ENCODE measurements at regions not wholly inside any gene's neighbourhood (a gene's known extent, or its start where the extent isn't known, plus 50 kb on each side); places are given as distances from the start of the nearest gene placed in this dataset.

GRCh38 chrX:4186331-4186730 is 472.9 kb upstream of the PRKX start:
- H3K4me3 ChIP-seq (ENCODE audit: low read length): no peak overlapping the region
- Mint-ChIP-seq H3K27me3 (no peaks in the 10 kb centered on the region), H3K27ac (no peak overlapping the region), H3K9me3 (no peaks in the 10 kb centered on the region), H3K4me1 (ENCODE audit: low read depth) (no peaks in the 10 kb centered on the region), H3K36me3 (ENCODE audit: low read depth) (no peaks in the 10 kb centered on the region), H3K4me3 (no peak overlapping the region)
- DNase-seq (no peak), ATAC-seq (ENCODE audit: poor library complexity) (no peak)
- intact Hi-C loops (cut with DNase I, micrococcal nuclease): no loop called here
- ChIA-PET CTCF (no interaction called here), POLR2A (no interaction called here)
- no peaks in the 10 kb centered on the region for H3K36me3 ChIP-seq (ENCODE audit: insufficient read depth, low read length)
- H3K9me3 ChIP-seq (ENCODE audit: control insufficient read depth in 1 of 2, insufficient read depth in 1 of 2, low read length in 2 of 2): no peaks in the 10 kb centered on the region
- no peak overlapping the region for H3K27ac ChIP-seq (ENCODE audit: low read depth in 1 of 2, low read length in 2 of 2)
- TF ChIP-seq CTCF (IDR thresholded peaks at IDR 0.05): no peak
- no peaks in the 10 kb centered on the region for H3K27me3 ChIP-seq (ENCODE audit: control insufficient read depth in 1 of 2, insufficient read depth in 2 of 2, low read length in 2 of 2)
- no peaks in the 10 kb centered on the region for H3K4me1 ChIP-seq (ENCODE audit: insufficient read depth, low read length)

GRCh38 chrX:4185086-4185485 is 471.6 kb upstream of the PRKX start:
- H3K9me3 ChIP-seq (ENCODE audit: control insufficient read depth in 1 of 2, insufficient read depth in 1 of 2, low read length in 2 of 2): no peaks in the 10 kb centered on the region
- CTCF ChIA-PET: no interaction called here
- ATAC-seq (ENCODE audit: poor library complexity): no peak
- H3K36me3 Mint-ChIP-seq (ENCODE audit: low read depth): no peaks in the 10 kb centered on the region
- H3K4me1 ChIP-seq (ENCODE audit: insufficient read depth, low read length): no peaks in the 10 kb centered on the region
- POLR2A ChIA-PET: no interaction called here
- no peak overlapping the region for H3K27ac ChIP-seq (ENCODE audit: low read depth in 1 of 2, low read length in 2 of 2)
- no peaks in the 10 kb centered on the region for H3K9me3 Mint-ChIP-seq
- no peaks in the 10 kb centered on the region for H3K27me3 Mint-ChIP-seq
- H3K27me3 ChIP-seq (ENCODE audit: control insufficient read depth in 1 of 2, insufficient read depth in 2 of 2, low read length in 2 of 2): no peaks in the 10 kb centered on the region
- no peaks in the 10 kb centered on the region for H3K4me1 Mint-ChIP-seq (ENCODE audit: low read depth)
- H3K4me3 ChIP-seq (ENCODE audit: low read length): no peak overlapping the region
- H3K4me3 Mint-ChIP-seq: no peak overlapping the region
- TF ChIP-seq CTCF (IDR thresholded peaks at IDR 0.05): no peak
- no peaks in the 10 kb centered on the region for H3K36me3 ChIP-seq (ENCODE audit: insufficient read depth, low read length)
- DNase-seq: no peak
- intact Hi-C loops (cut with DNase I, micrococcal nuclease): no loop called here
- no peak overlapping the region for H3K27ac Mint-ChIP-seq

GRCh38 chrX:4182408-4182806 is 469.0 kb upstream of the PRKX start:
- Mint-ChIP-seq H3K4me3 (no peak overlapping the region), H3K27me3 (no peaks in the 10 kb centered on the region), H3K36me3 (ENCODE audit: low read depth) (no peaks in the 10 kb centered on the region), H3K9me3 (no peaks in the 10 kb centered on the region), H3K27ac (no peak overlapping the region), H3K4me1 (ENCODE audit: low read depth) (no peaks in the 10 kb centered on the region)
- Histone ChIP-seq H3K9me3 (ENCODE audit: control insufficient read depth in 1 of 2, insufficient read depth in 1 of 2, low read length in 2 of 2) (no peaks in the 10 kb centered on the region), H3K27ac (ENCODE audit: low read depth in 1 of 2, low read length in 2 of 2) (no peak overlapping the region), H3K36me3 (ENCODE audit: insufficient read depth, low read length) (no peaks in the 10 kb centered on the region), H3K4me1 (ENCODE audit: insufficient read depth, low read length) (no peaks in the 10 kb centered on the region), H3K27me3 (ENCODE audit: control insufficient read depth in 1 of 2, insufficient read depth in 2 of 2, low read length in 2 of 2) (no peaks in the 10 kb centered on the region), H3K4me3 (ENCODE audit: low read length) (no peak overlapping the region)
- POLR2A ChIA-PET: no interaction called here
- intact Hi-C loops (cut with DNase I, micrococcal nuclease): no loop called here
- CTCF ChIA-PET: no interaction called here
- DNase-seq (no peak), ATAC-seq (ENCODE audit: poor library complexity) (no peak)
- TF ChIP-seq CTCF (IDR thresholded peaks at IDR 0.05): no peak

Data from CD4-positive, alpha-beta T cell (primary cell).